HG03139 (cell line): ENCODE measurements at regions not wholly inside any gene's neighbourhood (a gene's known extent, or its start where the extent isn't known, plus 50 kb on each side); places are given as distances from the start of the nearest gene placed in this dataset.
A peak's percentile ranks its signal among the peaks of the same experiment; 100 is the strongest.
"Not testable (repeated sequence)": the region's sequence is repeated elsewhere in the genome, so short reads cannot be mapped to it uniquely, and the experiment has no call there.

ENCODE experiments used
- ATAC-seq: cut with Tn5 transposase; IDR thresholded peaks from one replicate; pipeline ENCODE4 v1.9.1; 2021; ENCODE audit not compliant: unreplicated experiment

- not testable (repeated sequence) for ATAC-seq
These were observed 72.6 kb upstream of the RAPGEF2 start for GRCh38 chr4:159030297-159030696.

GRCh38 chr4:159035570-159035969 lies 67.3 kb upstream of the RAPGEF2 start:
- ATAC-seq, result peak; percentile 69

- ATAC-seq, result no peak
These were observed 64.3 kb upstream of the RAPGEF2 start for GRCh38 chr4:159038536-159038935.

GRCh38 chr4:159041054-159042034 lies 61.5 kb upstream of the RAPGEF2 start:
- ATAC-seq, result no peak

- ATAC-seq, result no peak
These were observed 60.7 kb upstream of the RAPGEF2 start for GRCh38 chr4:159042097-159042605.

- no peak for ATAC-seq
These were observed 60.0 kb upstream of the RAPGEF2 start for GRCh38 chr4:159042868-159043267.

GRCh38 chr4:159043861-159044260 lies 59.0 kb upstream of the RAPGEF2 start:
- no peak for ATAC-seq

- no peak for ATAC-seq
These were observed 57.6 kb upstream of the RAPGEF2 start for GRCh38 chr4:159045321-159045720.

GRCh38 chr4:159046683-159047082 lies 56.2 kb upstream of the RAPGEF2 start:
- ATAC-seq, result no peak

GRCh38 chr4:159047478-159048165 lies 55.3 kb upstream of the RAPGEF2 start:
- ATAC-seq, result no peak

GRCh38 chr4:159048166-159048886 lies 54.6 kb upstream of the RAPGEF2 start:
- ATAC-seq, result no peak

GRCh38 chr4:159049780-159050375 lies 53.0 kb upstream of the RAPGEF2 start:
- no peak for ATAC-seq

- peak; percentile 80 for ATAC-seq
These were observed 51.4 kb upstream of the RAPGEF2 start for GRCh38 chr4:159051245-159052071.

GRCh38 chr4:159052315-159052714 lies 50.6 kb upstream of the RAPGEF2 start:
- ATAC-seq, result peak; percentile 47
